ENCODE measurements at regions not wholly inside any gene's neighbourhood (a gene's known extent, or its start where the extent isn't known, plus 50 kb on each side); places are given as distances from the start of the nearest gene placed in this dataset.

GRCh38 chr10:31130406-31130805 lies 98.7 kb upstream of the ZNF438 start:
- Histone ChIP-seq H3K27me3 (ENCODE audit: insufficient read depth, low read depth, severe bottlenecking) (no peaks in the 10 kb centered on the region), H3K9me3 (ENCODE audit: severe bottlenecking) (no peaks in the 10 kb centered on the region), H3K27ac (no peak overlapping the region), H3K36me3 (no peaks in the 10 kb centered on the region), H3K4me3 (ENCODE audit: low read depth, low read length) (no peak overlapping the region)
- no peak for TF ChIP-seq CTCF (IDR thresholded peaks at IDR 0.05; ENCODE audit: low read depth, low read length)
- DNase-seq, result no peak

GRCh38 chr10:31131251-31131650 lies 99.6 kb upstream of the ZNF438 start:
- no peak overlapping the region for H3K27ac ChIP-seq
- no peak for DNase-seq
- no peaks in the 10 kb centered on the region for H3K9me3 ChIP-seq (ENCODE audit: severe bottlenecking)
- no peaks in the 10 kb centered on the region for H3K36me3 ChIP-seq
- no peak overlapping the region for H3K4me3 ChIP-seq (ENCODE audit: low read depth, low read length)
- TF ChIP-seq CTCF (IDR thresholded peaks at IDR 0.05; ENCODE audit: low read depth, low read length), result no peak
- H3K27me3 ChIP-seq (ENCODE audit: insufficient read depth, low read depth, severe bottlenecking), result no peaks in the 10 kb centered on the region

- no peaks in the 10 kb centered on the region for H3K36me3 ChIP-seq
- no peaks in the 10 kb centered on the region for H3K9me3 ChIP-seq (ENCODE audit: severe bottlenecking)
- H3K27me3 ChIP-seq (ENCODE audit: insufficient read depth, low read depth, severe bottlenecking), result no peaks in the 10 kb centered on the region
- no peak overlapping the region for H3K4me3 ChIP-seq (ENCODE audit: low read depth, low read length)
- H3K27ac ChIP-seq, result peak overlapping the region; percentile 97
- DNase-seq, result no peak
- TF ChIP-seq CTCF (IDR thresholded peaks at IDR 0.05; ENCODE audit: low read depth, low read length), result no peak
These were observed 101.1 kb upstream of the ZNF438 start for GRCh38 chr10:31132681-31133244.

GRCh38 chr10:31133251-31133791 lies 101.7 kb upstream of the ZNF438 start:
- H3K27ac ChIP-seq, result peak overlapping the region; percentile 97
- DNase-seq, result no peak
- no peaks in the 10 kb centered on the region for H3K27me3 ChIP-seq (ENCODE audit: insufficient read depth, low read depth, severe bottlenecking)
- no peak for TF ChIP-seq CTCF (IDR thresholded peaks at IDR 0.05; ENCODE audit: low read depth, low read length)
- no peaks in the 10 kb centered on the region for H3K36me3 ChIP-seq
- H3K9me3 ChIP-seq (ENCODE audit: severe bottlenecking), result no peaks in the 10 kb centered on the region
- peak overlapping the region; percentile 40 for H3K4me3 ChIP-seq (ENCODE audit: low read depth, low read length)

GRCh38 chr10:31133792-31134310 lies 102.2 kb upstream of the ZNF438 start:
- H3K9me3 ChIP-seq (ENCODE audit: severe bottlenecking), result no peaks in the 10 kb centered on the region
- H3K27me3 ChIP-seq (ENCODE audit: insufficient read depth, low read depth, severe bottlenecking), result no peaks in the 10 kb centered on the region
- no peak for TF ChIP-seq CTCF (IDR thresholded peaks at IDR 0.05; ENCODE audit: low read depth, low read length)
- H3K36me3 ChIP-seq, result no peaks in the 10 kb centered on the region
- H3K4me3 ChIP-seq (ENCODE audit: low read depth, low read length), result peak overlapping the region; percentile 56
- peak; percentile 88 for DNase-seq
- H3K27ac ChIP-seq, result peak overlapping the region; percentile 97

Data from WERI-Rb-1 (cell line).